Smooth muscle cell of the brain vasculature (primary cell): ENCODE measurements at regions not wholly inside any gene's neighbourhood (a gene's known extent, or its start where the extent isn't known, plus 50 kb on each side); places are given as distances from the start of the nearest gene placed in this dataset.

Source experiments
- DNase-seq: peaks from one replicate; pipeline ENCODE4 v3.0.0-alpha.2; 2012; ENCODE audit warnings: low read depth, low spot score

- DNase-seq = no peak
These were observed 410.2 kb upstream of the MAP3K7 start for GRCh38 chr6:90997076-90997475.

GRCh38 chr6:90993770-90994169 is 406.9 kb upstream of the MAP3K7 start:
- DNase-seq = no peak

- no peak for DNase-seq
These were observed 402.9 kb upstream of the MAP3K7 start for GRCh38 chr6:90989763-90990162.

- DNase-seq = no peak
These were observed 397.2 kb upstream of the MAP3K7 start for GRCh38 chr6:90984066-90984465.

GRCh38 chr6:90983462-90983861 is 396.6 kb upstream of the MAP3K7 start:
- no peak for DNase-seq

- no peak for DNase-seq
These were observed 395.7 kb upstream of the MAP3K7 start for GRCh38 chr6:90982581-90982980.

- no peak for DNase-seq
These were observed 395.2 kb upstream of the MAP3K7 start for GRCh38 chr6:90982051-90982450.

GRCh38 chr6:90978046-90978445 is 391.2 kb upstream of the MAP3K7 start:
- DNase-seq = no peak

GRCh38 chr6:90977513-90977912 is 390.6 kb upstream of the MAP3K7 start:
- no peak for DNase-seq

GRCh38 chr6:90976341-90976740 is 389.5 kb upstream of the MAP3K7 start:
- DNase-seq = no peak

- no peak for DNase-seq
These were observed 388.9 kb upstream of the MAP3K7 start for GRCh38 chr6:90975741-90976140.

- no peak for DNase-seq
These were observed 386.3 kb upstream of the MAP3K7 start for GRCh38 chr6:90973188-90973587.

GRCh38 chr6:90970672-90971071 is 383.8 kb upstream of the MAP3K7 start:
- no peak for DNase-seq

GRCh38 chr6:90967471-90967870 is 380.6 kb upstream of the MAP3K7 start:
- DNase-seq = no peak

- no peak for DNase-seq
These were observed 373.5 kb upstream of the MAP3K7 start for GRCh38 chr6:90960324-90960723.

GRCh38 chr6:90955246-90955645 is 368.4 kb upstream of the MAP3K7 start:
- no peak for DNase-seq

GRCh38 chr6:90953405-90954161 is 366.7 kb upstream of the MAP3K7 start:
- DNase-seq = no peak

GRCh38 chr6:90952176-90952575 is 365.3 kb upstream of the MAP3K7 start:
- DNase-seq = no peak

- DNase-seq = no peak
These were observed 361.7 kb upstream of the MAP3K7 start for GRCh38 chr6:90948540-90948939.

- no peak for DNase-seq
These were observed 360.6 kb upstream of the MAP3K7 start for GRCh38 chr6:90947184-90948064.

GRCh38 chr6:90941885-90942284 is 355.0 kb upstream of the MAP3K7 start:
- DNase-seq = no peak

GRCh38 chr6:90940812-90941481 is 354.1 kb upstream of the MAP3K7 start:
- DNase-seq = peak; percentile 46
